NCI-H345 treated with DMSO at 0.1 percent for 48 hours (cell line): ENCODE measurements at regions not wholly inside any gene's neighbourhood (a gene's known extent, or its start where the extent isn't known, plus 50 kb on each side); places are given as distances from the start of the nearest gene placed in this dataset.

Source experiments
- DNase-seq: peaks from one replicate; lab custom pipeline; 2025; ENCODE audit not compliant: unreplicated experiment; lab: John Stamatoyannopoulos, UW

DNA sequence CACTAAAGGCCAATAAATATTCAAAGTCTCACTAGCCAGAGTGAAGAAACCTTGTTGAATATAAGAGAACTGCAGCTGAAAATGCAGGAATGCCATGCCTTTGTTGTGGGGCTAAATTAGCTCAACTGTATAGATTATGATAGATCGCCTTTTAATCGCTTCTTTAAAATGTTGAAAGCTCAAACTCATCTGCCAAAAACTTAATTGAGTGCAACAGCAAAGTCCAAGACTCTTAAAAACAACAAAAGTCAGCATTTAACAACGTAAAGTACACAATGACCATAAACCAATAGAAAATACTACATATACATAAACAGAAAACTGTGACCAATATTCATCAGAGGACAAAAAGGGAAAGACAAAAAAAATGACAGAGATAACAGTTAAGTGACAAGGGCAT is 585.0 kb upstream of the CDH6 start:
- DNase-seq, result no peak

DNA sequence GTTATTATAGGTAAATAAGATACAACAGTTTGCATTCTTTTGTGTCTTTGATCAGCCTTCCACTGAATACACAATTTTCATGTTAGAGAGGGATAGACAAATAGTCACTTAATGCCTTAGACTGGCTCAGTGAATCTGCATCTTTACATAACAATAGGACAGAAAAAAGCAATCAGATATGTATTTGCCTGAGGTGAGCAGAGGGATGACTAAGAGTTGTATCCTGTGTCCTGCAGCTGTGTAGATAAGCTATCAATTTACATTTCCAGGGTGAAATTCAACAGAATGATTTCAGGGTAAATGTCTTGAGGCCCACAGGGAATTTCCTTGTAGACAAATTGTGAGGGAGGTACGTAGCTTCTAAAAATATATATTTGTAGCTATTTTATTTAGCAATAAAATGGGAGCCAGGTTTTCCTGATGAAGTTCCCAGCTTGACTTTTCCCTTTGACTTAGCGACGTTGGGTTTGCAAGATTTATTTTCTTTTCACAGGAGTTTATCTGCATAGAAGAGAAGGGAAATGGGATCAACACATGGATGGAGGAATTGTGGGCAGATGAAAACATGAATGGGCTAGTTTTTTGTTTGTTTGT is 586.1 kb upstream of the CDH6 start:
- DNase-seq, result peak; percentile 74

DNA sequence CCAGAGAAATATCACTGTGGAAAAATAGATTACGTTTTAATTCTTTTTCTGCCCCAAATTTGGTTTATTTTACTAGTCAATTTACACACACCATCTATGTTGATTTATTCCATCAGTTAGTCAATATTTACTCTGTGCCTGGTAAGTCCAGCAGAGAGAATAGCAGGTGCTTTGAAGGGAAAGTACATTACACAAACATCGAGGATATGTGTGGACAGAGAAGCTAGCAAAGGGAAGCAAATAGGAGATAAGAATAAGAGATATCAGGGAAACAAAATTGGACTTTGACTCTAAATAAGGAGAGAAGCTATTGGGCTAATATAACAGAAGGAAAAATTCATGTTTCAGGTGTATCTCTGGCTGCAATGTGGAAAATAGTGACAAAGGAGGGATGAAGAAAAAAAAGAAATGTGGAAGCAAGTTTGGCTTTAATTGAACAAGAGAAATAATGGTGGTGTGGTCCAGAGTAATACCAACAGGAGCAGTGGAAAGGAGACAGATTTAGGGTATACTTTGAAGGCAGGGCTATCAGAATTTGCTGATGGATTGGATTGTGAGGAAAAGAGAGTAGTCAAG is 587.7 kb upstream of the CDH6 start:
- peak; percentile 39 for DNase-seq

DNA sequence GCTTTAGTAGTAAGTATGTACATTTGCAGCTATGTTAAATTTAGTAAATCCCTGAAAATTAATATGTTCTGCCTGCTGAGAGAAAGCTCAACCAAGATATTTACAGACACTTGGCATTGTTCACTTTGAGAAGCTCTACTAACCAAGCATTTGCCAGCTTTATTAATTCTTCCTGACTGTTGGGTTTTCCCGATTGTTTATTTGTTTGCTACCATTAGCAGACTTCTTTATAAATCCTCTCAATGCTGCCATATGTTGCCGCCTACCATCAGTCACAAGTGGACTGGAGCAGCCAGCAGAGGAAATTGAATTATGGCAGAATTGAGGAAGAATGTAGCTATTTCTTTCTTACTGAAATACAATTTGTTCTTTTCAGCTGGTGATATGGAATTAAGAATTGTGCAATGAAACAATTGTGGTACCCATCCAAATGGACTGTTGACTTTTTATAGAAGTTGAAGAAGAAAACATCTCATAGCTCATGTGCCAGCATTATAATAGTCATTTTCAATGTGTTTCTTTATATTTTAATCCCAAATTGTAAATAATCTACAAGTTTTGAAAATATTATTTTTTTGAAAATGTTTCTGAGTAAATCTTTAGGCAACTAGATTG is 588.7 kb upstream of the CDH6 start:
- peak; percentile 7 for DNase-seq

DNA sequence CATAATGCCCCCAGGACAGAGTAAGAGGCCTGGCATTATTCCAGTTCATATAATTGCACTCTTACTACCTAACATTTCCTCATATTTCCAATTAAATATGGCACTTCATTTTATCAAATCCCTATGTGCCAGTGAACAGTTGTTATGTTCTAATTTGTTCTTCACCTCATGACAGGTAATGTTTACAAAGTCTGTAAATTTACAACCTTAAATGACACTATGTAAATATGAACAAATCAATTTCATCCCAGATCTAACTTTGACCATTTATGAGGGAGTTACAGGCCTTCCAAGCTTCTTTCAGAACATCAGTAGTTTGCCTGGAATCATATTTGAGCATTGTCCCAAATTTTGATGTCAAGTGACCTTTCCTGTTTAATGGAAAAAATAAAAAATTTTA is 592.6 kb upstream of the CDH6 start:
- DNase-seq, result no peak

DNA sequence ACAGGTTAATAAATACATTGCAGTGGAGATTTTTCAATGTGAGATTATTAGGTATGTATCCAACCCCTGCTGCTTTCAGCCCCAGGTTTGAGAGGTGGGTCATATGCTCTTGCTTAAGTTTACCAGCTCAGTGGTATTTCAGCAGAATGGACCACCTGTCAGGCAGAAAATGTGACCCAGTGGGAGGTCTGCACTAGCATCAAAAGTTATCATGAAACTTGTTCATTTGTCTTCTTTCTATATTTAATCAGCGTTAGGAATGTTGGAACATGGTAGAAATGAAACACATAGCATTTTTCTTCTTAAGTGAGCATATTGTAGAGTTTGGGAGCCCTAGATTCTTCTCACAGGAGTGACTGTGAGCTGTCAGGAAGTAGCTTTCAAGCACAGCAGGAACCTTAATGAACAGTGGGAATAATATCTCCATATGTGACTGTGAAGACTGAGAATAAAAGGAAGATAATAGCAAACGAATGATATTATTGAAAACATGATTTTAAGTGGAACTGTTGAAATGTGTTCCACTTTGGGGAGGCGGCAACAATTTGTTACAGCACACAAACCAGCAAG is 596.9 kb upstream of the CDH6 start:
- DNase-seq, result no peak

DNA sequence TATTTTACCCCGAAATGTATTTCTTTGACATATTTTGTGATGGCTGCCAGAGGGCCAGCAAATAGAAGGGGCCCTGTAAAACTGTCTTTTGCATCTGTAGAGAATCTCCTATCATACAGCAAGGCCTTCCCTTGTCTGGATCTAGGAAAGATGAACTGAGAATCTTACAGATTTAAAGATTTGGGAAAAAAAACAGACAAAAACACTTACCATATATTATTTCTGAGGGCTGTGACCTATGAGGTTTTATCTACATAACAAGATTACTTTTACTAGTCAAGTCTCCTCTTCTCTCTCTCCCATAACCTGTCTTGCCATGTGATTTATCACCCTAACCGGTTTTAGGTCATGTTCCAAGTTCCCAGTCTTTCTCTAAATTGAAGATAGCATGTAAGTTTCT is 599.2 kb upstream of the CDH6 start:
- no peak for DNase-seq

DNA sequence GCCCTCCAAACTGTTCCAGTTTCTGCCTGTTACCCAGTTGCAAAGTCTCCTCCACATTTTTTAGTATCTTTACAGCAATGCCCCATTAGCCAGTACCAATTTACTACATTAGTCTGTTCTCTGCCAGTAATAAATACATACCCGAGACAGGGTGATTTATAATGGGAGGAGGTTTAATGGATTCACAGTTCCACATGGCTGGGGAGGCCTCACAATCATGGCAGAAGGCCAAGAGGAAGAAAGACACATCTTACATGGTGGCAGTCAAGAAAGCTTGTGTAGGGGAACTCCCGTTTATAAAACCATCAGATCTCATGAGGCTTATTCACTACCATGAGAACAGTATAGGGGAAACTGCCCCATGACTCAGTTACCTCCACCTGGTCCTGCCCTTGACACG is 600.7 kb upstream of the CDH6 start:
- no peak for DNase-seq

DNA sequence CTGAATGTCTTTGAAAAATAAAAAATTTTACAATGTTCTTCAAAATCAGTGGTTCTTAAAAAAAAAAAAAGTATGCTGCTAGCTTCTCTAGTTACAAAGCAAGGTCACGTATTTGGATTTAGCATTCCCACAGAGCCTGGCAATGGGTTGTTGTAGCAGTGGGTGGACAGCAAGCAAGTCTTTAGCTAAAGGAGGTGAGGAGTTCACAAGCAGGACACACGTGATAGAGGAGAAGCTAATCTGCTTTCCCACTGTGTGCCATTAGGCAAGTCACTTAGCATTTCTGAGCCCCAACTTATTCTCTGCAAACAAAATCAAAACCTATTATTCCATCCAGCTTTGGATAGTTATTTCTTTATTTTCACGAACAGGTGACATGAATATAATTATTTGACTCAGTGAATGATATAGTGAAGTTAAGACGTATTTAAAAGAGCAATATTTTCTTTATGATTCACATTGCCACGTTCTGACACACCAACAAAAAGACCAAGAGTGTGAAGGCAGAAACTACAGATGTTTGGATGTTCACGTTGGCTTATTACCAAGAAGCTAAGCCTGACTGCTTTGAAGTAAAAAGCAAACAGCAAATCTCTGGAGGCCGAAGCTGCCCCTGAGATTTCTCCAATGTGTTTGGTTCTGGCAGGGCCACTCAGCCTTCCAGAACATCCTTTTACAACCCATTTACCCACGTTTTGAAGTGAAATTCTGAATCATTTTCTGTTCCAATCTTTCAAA is 612.1 kb upstream of the CDH6 start:
- no peak for DNase-seq

DNA sequence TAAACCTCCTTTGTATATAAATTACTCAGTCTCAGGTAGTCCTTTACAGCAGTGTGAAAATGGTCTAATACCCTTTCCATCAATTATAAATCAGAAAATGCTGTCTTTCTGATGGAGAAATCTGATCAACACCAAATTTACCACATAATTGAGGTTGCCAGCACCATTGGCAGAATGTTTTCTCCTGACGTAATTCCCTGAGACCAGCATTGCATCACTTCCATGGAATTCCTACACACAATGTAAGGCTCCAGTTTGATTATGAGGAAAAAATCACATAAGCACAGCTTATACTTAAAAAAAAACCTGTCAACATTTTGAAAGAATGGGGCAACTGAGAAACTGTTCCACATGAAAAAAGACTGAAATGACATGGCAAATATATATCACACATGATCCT is 618.7 kb upstream of the CDH6 start:
- no peak for DNase-seq

DNA sequence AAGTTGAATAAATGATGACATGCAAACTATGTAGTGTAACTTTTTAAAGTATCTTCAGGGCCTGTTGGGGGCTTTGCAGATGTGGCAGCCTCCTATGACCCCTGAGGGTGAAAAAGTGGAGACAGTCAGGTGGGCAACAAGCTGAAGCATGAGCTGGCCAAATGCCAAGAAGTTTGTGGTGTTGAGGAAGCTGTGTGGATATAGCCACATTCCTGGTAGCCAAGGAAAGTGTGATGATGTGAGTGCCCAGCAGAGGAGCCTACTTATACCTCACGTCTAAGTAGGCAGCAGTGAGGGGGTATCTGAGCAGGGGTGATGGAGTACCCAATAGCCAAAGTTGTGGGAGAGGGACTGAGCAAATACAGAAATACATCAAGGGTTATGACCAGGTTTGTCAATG is 621.2 kb upstream of the CDH6 start:
- DNase-seq, result no peak

DNA sequence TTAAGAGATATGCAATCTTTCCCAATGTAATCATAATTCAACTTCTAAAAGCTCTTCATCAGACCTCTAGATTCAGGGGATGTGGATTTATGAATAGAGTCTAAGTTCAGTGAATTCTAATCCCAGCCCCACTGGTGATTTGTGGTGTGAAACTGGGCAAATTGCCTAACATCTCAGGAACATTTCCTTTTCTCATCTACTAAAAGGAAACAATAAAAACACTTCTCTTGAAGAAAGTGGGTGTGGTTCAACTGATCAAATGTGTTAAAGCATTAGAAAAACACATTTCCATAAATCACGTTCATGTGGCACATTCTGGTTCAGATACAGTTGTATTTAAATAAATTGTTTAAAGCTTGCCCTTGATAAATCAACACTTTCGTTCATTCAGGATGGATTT is 631.7 kb upstream of the CDH6 start:
- no peak for DNase-seq

DNA sequence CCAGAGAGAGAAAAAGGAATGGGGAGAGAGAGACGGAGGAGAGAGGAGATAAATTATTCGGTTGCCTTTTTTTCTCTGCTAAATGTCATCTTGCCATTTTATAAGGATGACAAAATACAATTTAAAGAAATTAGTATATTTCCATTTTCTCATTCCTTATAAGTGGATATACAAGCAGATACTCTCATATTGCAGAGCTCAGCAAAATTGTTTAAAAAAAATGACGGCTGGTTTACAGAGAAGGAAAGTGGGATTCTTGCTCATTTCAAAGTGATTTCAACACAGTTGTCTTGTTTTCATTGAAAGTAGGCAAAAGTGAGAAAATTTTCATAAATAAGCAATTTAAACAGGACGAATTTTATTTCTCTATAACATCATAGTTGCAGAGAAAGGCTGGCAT is 641.9 kb upstream of the CDH6 start:
- no peak for DNase-seq

DNA sequence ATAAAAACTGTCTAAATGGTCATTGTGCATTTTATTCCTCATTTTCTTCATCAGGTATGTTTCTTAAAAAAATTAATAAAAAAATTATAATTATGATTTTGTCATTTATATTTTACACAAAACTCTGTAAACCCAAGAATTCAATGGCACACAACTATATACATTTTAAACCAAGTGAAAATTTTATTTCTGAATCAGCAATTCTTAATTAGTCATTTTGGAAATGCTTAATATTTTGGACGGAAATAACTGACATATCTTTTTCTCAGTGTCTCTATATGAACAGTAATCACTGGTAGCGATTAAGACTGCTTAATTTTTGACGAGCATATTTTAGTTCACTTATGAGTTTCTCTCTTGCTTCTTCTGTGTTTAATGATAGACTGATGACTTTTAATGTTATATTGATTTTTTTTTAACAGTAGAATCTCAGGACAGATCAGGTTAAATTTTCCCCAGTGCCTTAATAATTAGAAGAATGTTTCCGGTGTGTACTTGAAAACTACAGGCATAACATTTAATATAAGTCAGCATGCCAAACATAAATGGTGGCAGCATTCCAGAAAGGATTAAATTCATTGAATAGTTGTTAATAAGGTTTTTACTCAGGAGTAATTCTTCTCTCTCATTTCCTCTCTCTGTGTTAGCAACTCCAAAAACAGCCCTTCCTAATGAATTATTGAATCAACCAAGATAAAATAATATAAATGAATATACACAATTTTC is 644.7 kb upstream of the CDH6 start:
- no peak for DNase-seq

DNA sequence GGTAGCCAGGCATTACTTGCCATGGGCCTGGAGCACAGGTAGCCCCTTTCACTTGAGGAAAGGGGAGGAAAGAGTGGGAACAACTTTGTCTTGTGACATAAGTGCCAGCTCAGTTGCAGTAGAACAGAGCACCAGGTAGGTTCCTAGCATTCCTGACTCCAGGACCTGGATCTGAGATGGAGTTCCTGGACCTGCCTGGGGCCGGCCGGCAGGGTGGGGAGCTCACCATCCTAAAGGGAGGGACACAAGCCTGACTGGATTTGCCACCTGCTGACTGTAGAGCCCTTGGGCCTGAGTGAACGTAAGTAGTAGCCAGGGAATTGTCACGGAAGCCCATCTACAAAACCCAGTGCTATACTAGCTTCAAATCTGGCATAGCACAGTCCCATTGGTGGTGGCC is 653.3 kb upstream of the CDH6 start:
- DNase-seq, result no peak

DNA sequence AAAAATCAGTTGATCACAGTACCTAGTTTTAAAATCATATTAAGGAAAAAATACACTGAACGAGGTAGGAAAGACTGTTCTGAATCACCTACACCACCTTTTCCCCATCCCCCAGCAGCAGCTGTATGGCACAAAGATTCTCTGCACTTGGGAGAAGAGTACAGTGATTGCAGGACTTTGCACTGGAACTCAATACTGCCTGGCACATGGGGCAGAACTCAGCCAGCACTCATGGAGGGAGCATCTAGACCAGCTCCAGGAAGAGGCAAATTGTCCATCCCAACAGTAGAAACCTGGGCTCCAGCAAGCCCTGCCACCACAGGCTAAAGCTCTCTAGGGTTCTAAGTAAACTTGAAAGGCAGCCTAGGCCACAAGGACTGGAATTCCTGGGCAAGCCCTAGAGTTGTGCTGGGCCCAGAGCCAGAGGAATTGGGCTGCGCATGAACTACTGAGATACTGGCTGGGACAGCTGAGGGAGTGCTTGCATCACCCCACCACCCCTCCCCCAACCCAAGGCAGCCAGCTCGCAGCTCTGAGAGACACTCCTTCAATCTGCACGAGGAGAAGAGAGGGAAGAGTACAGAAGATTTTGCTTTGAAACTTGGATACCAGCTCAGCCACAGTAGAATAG is 654.4 kb upstream of the CDH6 start:
- no peak for DNase-seq

DNA sequence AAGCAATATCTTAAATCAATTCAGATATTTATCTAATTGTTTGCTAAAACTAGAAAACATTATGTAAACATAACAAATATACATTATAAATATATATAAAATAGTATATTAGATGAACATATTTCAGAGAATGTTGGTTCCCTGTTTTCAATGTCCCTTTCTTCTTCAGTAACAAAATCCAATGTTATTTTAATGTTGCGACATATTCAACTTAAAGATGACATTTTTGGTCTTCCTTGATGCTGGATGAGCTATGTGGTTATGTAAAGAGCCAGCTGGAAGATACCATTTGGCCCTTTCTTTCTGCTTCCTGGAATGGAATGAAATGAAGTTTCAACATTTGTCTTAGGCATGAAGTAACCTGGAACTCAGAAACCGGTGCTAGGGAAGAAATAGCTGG is 668.1 kb upstream of the CDH6 start:
- DNase-seq, result no peak

DNA sequence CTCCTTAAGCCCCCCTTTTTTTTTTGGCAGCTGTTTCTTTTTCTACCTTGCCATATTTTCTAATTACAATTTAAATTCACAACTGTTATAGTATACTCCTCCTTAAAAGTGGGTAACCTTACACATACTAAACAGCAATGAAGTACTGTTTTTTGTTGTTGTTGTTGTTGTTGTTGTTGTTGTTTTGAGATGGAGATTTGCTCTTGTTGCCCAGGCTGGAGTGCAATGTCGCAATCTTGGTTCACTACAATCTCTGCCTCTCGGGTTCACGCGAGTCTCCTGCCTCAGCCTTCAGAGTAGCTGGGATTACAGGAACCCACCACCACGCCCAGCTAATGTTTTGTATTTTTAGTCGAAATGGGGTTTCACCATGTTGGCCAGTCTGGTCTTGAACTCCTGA is 669.1 kb upstream of the CDH6 start:
- no peak for DNase-seq

DNA sequence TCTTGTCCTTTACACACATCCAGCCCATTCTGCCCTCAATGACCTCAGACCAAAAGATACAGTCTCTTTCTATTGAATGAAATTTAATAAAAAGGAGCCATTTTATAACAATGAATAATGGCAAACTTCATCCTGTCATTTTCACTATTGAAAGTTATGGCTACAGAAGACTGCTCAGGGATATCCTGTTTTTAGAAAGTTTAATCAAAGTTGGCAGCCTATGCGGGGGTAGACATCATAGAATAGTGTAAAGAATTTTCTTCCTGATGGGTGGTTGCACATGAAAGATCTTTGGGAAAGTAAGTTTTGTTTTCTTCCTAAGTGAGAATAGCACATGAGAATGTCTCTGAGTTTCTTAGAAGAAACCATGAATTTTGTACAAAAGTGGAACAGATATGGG is 670.4 kb upstream of the CDH6 start:
- DNase-seq, result no peak

DNA sequence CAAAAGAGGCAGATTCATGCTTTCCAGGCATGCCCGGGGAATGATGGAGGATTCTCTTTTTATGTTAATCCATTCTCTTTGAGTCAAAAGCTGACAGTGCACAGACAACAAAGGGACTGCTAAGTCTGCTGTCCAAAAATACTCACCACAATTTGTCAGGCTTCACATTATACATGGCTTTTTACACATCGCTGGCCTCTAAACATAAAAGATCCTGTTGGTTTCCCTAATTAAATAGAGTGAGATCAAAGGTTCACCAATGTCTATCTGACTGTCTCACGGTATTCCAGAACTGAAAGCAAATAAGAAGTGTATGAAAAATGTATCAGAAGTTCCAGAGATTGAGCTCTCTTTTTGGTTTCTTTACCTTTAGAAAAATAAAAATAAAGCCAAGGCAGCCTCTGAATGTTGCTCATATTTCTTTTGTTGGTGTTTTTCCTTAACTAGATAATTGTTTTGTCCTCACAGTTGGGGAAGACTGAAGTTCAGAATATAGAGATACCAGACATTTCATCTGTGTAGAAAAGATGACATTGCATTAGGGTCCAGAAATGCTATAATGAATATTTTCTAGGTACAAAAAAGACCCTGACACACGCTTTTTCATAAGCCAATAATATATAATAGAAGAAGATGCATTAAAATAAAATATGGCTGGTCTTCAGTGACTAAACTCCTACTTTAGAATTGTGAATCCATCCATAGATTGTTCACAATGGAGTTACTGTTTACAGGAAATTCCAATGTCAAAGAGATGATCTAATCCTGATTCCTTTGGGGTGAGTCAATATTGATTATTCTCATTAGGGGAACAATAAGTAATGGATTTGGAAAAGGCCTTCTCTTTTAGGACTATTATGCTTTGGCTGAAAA is 688.2 kb upstream of the CDH6 start:
- DNase-seq, result no peak
